SK-N-SH (cell line): ENCODE measurements at regions not wholly inside any gene's neighbourhood (a gene's known extent, or its start where the extent isn't known, plus 50 kb on each side); places are given as distances from the start of the nearest gene placed in this dataset.

Experiments used
- CTCF ChIA-PET: fragments of 300-600, 350-600 bp; formaldehyde crosslinking; extraction: SDS; loops from one replicate; lab custom pipeline; 2021; lab: Yijun Ruan, JAX
- POLR2A ChIA-PET: fragments of 350-600 bp; sonication (Branson Sonifier 250); formaldehyde crosslinking; extraction: SDS; loops from one replicate; lab custom pipeline; 2020; ENCODE audit warnings: antibody characterized with exemption, inconsistent platforms; lab: Yijun Ruan, JAX
- DNase-seq: peaks from one replicate; pipeline ENCODE4 v3.0.0; 2012
- H2AFZ ChIP-seq: fragments of 200-600 bp; sonication (generic); 2 replicates; pipeline ENCODE4 v1.8.1; 2016; ENCODE audit warnings: antibody characterized with exemption, mild to moderate bottlenecking, low read depth
- H3F3A ChIP-seq: fragments of 200-600 bp; sonication (generic); replicated peaks from 2 replicates; pipeline ENCODE3; 2016; ENCODE audit warnings: antibody characterized with exemption, mild to moderate bottlenecking; ENCODE audit not compliant: insufficient read depth
- H3K27ac ChIP-seq, 2 experiments: fragments of 200-500 bp in 1 of 2; fragments of 200-600 bp in 1 of 2; sonication (Bioruptor generic) in 1 of 2; sonication (generic), shearing (Covaris generic) in 1 of 2; 2 replicates each; pipeline versions ENCODE4 v1.5.1 to v1.6.1; 2014 to 2016; ENCODE audit warnings: low read depth in 2 of 2, inconsistent platforms in 1 of 2, low read length in 1 of 2, mild to moderate bottlenecking in 1 of 2, mixed read lengths in 1 of 2
- H3K27me3 ChIP-seq: fragments of 200-600 bp; sonication (generic), shearing (Covaris generic); 2 replicates; pipeline ENCODE4 v1.6.1; 2016; ENCODE audit warnings: mixed run types; ENCODE audit not compliant: insufficient read depth
- H3K36me3 ChIP-seq, 2 experiments: fragments of 200-500 bp in 1 of 2; fragments of 200-600 bp in 1 of 2; sonication (Bioruptor generic) in 1 of 2; sonication (generic) in 1 of 2; replicated peaks in 1 of 2; 2 replicates each; pipeline versions ENCODE3 to v1.5.1; 2014 to 2016; ENCODE audit warnings: low read length in 1 of 2, mild to moderate bottlenecking in 1 of 2; ENCODE audit not compliant: insufficient read depth in 2 of 2, control insufficient read depth in 1 of 2
- H3K4me1 ChIP-seq, 2 experiments: fragments of 200-500 bp in 1 of 2; fragments of 200-600 bp in 1 of 2; sonication (Bioruptor generic) in 1 of 2; sonication (generic), shearing (Covaris generic) in 1 of 2; 2 replicates each; pipeline versions ENCODE4 v1.5.1 to v1.6.1; 2014 to 2016; ENCODE audit warnings: low read depth in 1 of 2, low read length in 1 of 2, mixed run types in 1 of 2; ENCODE audit not compliant: insufficient read depth in 2 of 2, control insufficient read depth in 1 of 2
- H3K4me2 ChIP-seq: fragments of 200-600 bp; sonication (generic), shearing (Covaris generic); 2 replicates; pipeline ENCODE4 v1.6.1; 2017; ENCODE audit warnings: mixed run types
- H3K4me3 ChIP-seq, 2 experiments: fragments of 200-500 bp in 1 of 2; fragments of 200-600 bp in 1 of 2; sonication (Bioruptor generic) in 1 of 2; sonication (generic), shearing (Covaris generic) in 1 of 2; 2 replicates each; pipeline versions ENCODE4 v1.5.1 to v1.8.1; 2014 to 2016; ENCODE audit warnings: low read depth in 2 of 2, inconsistent platforms in 1 of 2, low read length in 1 of 2, mild to moderate bottlenecking in 1 of 2, mixed read lengths in 1 of 2, moderate library complexity in 1 of 2
- H3K79me2 ChIP-seq: fragments of 200-600 bp; sonication (generic); 2 replicates; pipeline ENCODE4 v1.8.1; 2017; ENCODE audit warnings: mild to moderate bottlenecking; ENCODE audit not compliant: insufficient read depth
- H3K9ac ChIP-seq: fragments of 200-600 bp; sonication (generic); 2 replicates; pipeline ENCODE4 v1.6.1; 2017; ENCODE audit warnings: mixed run types
- H3K9me2 ChIP-seq: fragments of 200-600 bp; sonication (generic); 2 replicates; pipeline ENCODE4 v1.6.1; 2017; ENCODE audit warnings: mixed run types
- H3K9me3 ChIP-seq: fragments of 200-600 bp; sonication (generic); 2 replicates; pipeline ENCODE4 v1.6.1; 2017; ENCODE audit warnings: mixed run types, mild to moderate bottlenecking, moderate library complexity
- H4K20me1 ChIP-seq: fragments of 200-600 bp; sonication (generic); 2 replicates; pipeline ENCODE4 v1.6.1; 2017; ENCODE audit warnings: mild to moderate bottlenecking, mixed run types; ENCODE audit not compliant: insufficient read depth
- FOXM1 ChIP-seq: IDR thresholded peaks from 2 replicates; pipeline ENCODE4 v1.4.0; 2012; ENCODE audit warnings: low read depth, mild to moderate bottlenecking
- JUND ChIP-seq: IDR thresholded peaks from 2 replicates; pipeline ENCODE4 v1.4.0; 2012
- MEF2A ChIP-seq: IDR thresholded peaks from 2 replicates; pipeline ENCODE4 v1.4.0; 2012; ENCODE audit warnings: low read depth, borderline replicate concordance
- NFIC ChIP-seq: IDR thresholded peaks from 2 replicates; pipeline ENCODE4 v1.4.0; 2012; ENCODE audit warnings: borderline replicate concordance
- NRF1 ChIP-seq: IDR thresholded peaks from 2 replicates; pipeline ENCODE4 v1.6.1; 2012; ENCODE audit warnings: low read depth, mild to moderate bottlenecking, low read length
- PBX3 ChIP-seq: IDR thresholded peaks from 2 replicates; pipeline ENCODE4; 2012
- RXRA ChIP-seq: IDR thresholded peaks from 2 replicates; pipeline ENCODE4 v1.4.0; 2012; ENCODE audit warnings: low read depth, mild to moderate bottlenecking, borderline replicate concordance
- TCF12 ChIP-seq: IDR thresholded peaks from 2 replicates; pipeline ENCODE4 v1.4.0; 2012
- WGBS: methylation state at CpG from one replicate; pipeline ENCODE4 v1.1.6; 2017; ENCODE audit warnings: low lambda C conversion rate; 5-methylcytosine and 5-hydroxymethylcytosine counted together
- TF ChIP-seq, protein P1 (sequence below): fragments of 200-600 bp; sonication (generic); IDR thresholded peaks from 2 replicates; pipeline ENCODE4 v1.6.1; 2017; ENCODE audit warnings: antibody characterized with exemption, mild to moderate bottlenecking, moderate library complexity
- TF ChIP-seq, protein P2 (sequence below): IDR thresholded peaks from 2 replicates; pipeline ENCODE4 v1.6.1; 2012; ENCODE audit warnings: mild to moderate bottlenecking, low read depth, low read length, moderate library complexity
- TF ChIP-seq, protein P3 (sequence below): fragments of 150-350 bp; IDR thresholded peaks from 2 replicates; pipeline ENCODE4 v1.6.1; 2017; ENCODE audit warnings: antibody characterized with exemption, low read length, low read depth, borderline replicate concordance
- TF ChIP-seq, protein P4 (sequence below): IDR thresholded peaks from 2 replicates; pipeline ENCODE4 v1.4.0; 2012; ENCODE audit warnings: low read depth, borderline replicate concordance

DNA sequence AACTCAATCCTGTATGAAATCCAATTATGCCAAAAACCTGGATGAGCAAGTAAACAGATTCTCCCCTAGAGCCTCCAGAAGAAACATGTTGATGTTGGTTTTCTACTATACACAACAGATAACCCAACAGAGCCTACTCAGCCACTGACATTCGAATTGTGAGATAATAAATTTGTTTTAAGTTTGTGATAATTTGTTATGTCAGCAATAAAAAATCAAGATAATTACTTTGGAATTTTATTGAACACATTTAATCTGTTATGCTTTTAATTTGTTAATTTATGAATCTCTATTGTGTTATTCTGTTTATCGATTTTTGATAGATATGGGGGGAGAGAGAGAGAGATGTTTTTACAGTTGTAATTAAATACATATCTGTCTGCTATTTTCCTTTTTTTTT, 1016.1 kb upstream of the PCDH7 start:
- Histone ChIP-seq H3F3A (no peaks in the 10 kb centered on the region), H3K27me3 (no peaks in the 10 kb centered on the region), H3K9ac (no peak overlapping the region), H2AFZ (no peak overlapping the region), H3K4me3 (no peak overlapping the region), H3K27ac (no peak overlapping the region), H3K4me1 (no peaks in the 10 kb centered on the region), H3K9me3 (no peaks in the 10 kb centered on the region), H3K36me3 (no peaks in the 10 kb centered on the region), H4K20me1 (no peaks in the 10 kb centered on the region), H3K79me2 (no peaks in the 10 kb centered on the region), H3K9me2 (no peaks in the 10 kb centered on the region), H3K4me2 (no peak overlapping the region)
- no peak for DNase-seq
- no peak for TF ChIP-seq JUND
- TF ChIP-seq PBX3, result no peak
- no peak for TF ChIP-seq RXRA
- TF ChIP-seq, protein P1, sequence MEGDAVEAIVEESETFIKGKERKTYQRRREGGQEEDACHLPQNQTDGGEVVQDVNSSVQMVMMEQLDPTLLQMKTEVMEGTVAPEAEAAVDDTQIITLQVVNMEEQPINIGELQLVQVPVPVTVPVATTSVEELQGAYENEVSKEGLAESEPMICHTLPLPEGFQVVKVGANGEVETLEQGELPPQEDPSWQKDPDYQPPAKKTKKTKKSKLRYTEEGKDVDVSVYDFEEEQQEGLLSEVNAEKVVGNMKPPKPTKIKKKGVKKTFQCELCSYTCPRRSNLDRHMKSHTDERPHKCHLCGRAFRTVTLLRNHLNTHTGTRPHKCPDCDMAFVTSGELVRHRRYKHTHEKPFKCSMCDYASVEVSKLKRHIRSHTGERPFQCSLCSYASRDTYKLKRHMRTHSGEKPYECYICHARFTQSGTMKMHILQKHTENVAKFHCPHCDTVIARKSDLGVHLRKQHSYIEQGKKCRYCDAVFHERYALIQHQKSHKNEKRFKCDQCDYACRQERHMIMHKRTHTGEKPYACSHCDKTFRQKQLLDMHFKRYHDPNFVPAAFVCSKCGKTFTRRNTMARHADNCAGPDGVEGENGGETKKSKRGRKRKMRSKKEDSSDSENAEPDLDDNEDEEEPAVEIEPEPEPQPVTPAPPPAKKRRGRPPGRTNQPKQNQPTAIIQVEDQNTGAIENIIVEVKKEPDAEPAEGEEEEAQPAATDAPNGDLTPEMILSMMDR, result no peak
- TF ChIP-seq TCF12, result no peak
- TF ChIP-seq, protein P2, sequence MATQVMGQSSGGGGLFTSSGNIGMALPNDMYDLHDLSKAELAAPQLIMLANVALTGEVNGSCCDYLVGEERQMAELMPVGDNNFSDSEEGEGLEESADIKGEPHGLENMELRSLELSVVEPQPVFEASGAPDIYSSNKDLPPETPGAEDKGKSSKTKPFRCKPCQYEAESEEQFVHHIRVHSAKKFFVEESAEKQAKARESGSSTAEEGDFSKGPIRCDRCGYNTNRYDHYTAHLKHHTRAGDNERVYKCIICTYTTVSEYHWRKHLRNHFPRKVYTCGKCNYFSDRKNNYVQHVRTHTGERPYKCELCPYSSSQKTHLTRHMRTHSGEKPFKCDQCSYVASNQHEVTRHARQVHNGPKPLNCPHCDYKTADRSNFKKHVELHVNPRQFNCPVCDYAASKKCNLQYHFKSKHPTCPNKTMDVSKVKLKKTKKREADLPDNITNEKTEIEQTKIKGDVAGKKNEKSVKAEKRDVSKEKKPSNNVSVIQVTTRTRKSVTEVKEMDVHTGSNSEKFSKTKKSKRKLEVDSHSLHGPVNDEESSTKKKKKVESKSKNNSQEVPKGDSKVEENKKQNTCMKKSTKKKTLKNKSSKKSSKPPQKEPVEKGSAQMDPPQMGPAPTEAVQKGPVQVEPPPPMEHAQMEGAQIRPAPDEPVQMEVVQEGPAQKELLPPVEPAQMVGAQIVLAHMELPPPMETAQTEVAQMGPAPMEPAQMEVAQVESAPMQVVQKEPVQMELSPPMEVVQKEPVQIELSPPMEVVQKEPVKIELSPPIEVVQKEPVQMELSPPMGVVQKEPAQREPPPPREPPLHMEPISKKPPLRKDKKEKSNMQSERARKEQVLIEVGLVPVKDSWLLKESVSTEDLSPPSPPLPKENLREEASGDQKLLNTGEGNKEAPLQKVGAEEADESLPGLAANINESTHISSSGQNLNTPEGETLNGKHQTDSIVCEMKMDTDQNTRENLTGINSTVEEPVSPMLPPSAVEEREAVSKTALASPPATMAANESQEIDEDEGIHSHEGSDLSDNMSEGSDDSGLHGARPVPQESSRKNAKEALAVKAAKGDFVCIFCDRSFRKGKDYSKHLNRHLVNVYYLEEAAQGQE, result no peak
- TF ChIP-seq NRF1, result no peak
- TF ChIP-seq, protein P3, sequence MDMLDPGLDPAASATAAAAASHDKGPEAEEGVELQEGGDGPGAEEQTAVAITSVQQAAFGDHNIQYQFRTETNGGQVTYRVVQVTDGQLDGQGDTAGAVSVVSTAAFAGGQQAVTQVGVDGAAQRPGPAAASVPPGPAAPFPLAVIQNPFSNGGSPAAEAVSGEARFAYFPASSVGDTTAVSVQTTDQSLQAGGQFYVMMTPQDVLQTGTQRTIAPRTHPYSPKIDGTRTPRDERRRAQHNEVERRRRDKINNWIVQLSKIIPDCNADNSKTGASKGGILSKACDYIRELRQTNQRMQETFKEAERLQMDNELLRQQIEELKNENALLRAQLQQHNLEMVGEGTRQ, result no peak
- TF ChIP-seq NFIC, result no peak
- CTCF ChIA-PET, result no interaction called here
- 6% methylated on average over 2 of the region's 2 CpGs for WGBS
- POLR2A ChIA-PET, result no interaction called here

- H3K9me2 ChIP-seq, result 0 out of 2 replicates have a peak, but pooled peaks cover 3% of the 10 kb centered on the region
- no peaks in the 10 kb centered on the region for H4K20me1 ChIP-seq
- no peak overlapping the region for H3K4me2 ChIP-seq
- H3K27ac ChIP-seq, result no peak overlapping the region
- no peaks in the 10 kb centered on the region for H3K4me1 ChIP-seq
- no peak overlapping the region for H3K4me3 ChIP-seq
- CTCF ChIA-PET, result no interaction called here
- H3F3A ChIP-seq, result no peaks in the 10 kb centered on the region
- no peaks in the 10 kb centered on the region for H3K36me3 ChIP-seq
- H3K9ac ChIP-seq, result no peak overlapping the region
- no peak overlapping the region for H2AFZ ChIP-seq
- POLR2A ChIA-PET, result no interaction called here
- 0% methylated on average over 3 of the region's 3 CpGs for WGBS
- H3K27me3 ChIP-seq, result no peaks in the 10 kb centered on the region; the same call in 1 of the 2 replicates
- TF ChIP-seq FOXM1 (no peak), MEF2A (no peak)
- TF ChIP-seq, protein P1, result no peak
- TF ChIP-seq, protein P4, sequence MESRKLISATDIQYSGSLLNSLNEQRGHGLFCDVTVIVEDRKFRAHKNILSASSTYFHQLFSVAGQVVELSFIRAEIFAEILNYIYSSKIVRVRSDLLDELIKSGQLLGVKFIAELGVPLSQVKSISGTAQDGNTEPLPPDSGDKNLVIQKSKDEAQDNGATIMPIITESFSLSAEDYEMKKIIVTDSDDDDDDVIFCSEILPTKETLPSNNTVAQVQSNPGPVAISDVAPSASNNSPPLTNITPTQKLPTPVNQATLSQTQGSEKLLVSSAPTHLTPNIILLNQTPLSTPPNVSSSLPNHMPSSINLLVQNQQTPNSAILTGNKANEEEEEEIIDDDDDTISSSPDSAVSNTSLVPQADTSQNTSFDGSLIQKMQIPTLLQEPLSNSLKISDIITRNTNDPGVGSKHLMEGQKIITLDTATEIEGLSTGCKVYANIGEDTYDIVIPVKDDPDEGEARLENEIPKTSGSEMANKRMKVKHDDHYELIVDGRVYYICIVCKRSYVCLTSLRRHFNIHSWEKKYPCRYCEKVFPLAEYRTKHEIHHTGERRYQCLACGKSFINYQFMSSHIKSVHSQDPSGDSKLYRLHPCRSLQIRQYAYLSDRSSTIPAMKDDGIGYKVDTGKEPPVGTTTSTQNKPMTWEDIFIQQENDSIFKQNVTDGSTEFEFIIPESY, result no peak
- DNase-seq, result no peak
- no peaks in the 10 kb centered on the region for H3K9me3 ChIP-seq
- H3K79me2 ChIP-seq, result no peaks in the 10 kb centered on the region
Measured at GRCh38 chr4:29708473-29708872, 1011.7 kb upstream of the PCDH7 start.
